ENCODE measurements at regions not wholly inside any gene's neighbourhood (a gene's known extent, or its start where the extent isn't known, plus 50 kb on each side); places are given as distances from the start of the nearest gene placed in this dataset.

DNA sequence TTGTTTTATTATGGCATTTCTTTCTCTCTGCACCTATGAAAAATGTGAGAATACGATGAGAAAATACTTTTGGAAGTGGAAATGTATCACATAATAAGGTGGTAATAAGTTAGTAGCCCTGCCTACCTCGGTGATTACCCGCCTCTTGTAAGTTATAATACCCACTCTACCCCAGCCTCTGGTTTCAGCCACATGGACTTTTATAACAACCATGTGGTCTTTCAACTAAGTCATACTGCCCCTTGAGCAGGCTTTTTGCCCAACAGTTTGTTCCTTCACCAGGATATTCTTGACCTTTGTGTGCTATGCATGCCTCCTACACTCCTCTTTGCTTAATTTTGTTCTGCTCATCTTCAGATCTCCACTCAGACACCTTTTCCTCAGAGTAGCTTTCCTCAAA lies 470.6 kb upstream of the ZWINT start:
- Histone ChIP-seq H3K27me3 (ENCODE audit: low read depth) (no peaks in the 10 kb centered on the region), H3K4me1 (no peaks in the 10 kb centered on the region), H3K9me3 (replicated peaks) (peaks cover 29% of the 10 kb centered on the region), H3K36me3 (no peaks in the 10 kb centered on the region), H3K4me3 (no peak overlapping the region), H3K27ac (replicated peaks) (no peak overlapping the region)
- intact Hi-C loops (cut with micrococcal nuclease) = no loop called here
- no peak for DNase-seq
- TF ChIP-seq, protein P1, sequence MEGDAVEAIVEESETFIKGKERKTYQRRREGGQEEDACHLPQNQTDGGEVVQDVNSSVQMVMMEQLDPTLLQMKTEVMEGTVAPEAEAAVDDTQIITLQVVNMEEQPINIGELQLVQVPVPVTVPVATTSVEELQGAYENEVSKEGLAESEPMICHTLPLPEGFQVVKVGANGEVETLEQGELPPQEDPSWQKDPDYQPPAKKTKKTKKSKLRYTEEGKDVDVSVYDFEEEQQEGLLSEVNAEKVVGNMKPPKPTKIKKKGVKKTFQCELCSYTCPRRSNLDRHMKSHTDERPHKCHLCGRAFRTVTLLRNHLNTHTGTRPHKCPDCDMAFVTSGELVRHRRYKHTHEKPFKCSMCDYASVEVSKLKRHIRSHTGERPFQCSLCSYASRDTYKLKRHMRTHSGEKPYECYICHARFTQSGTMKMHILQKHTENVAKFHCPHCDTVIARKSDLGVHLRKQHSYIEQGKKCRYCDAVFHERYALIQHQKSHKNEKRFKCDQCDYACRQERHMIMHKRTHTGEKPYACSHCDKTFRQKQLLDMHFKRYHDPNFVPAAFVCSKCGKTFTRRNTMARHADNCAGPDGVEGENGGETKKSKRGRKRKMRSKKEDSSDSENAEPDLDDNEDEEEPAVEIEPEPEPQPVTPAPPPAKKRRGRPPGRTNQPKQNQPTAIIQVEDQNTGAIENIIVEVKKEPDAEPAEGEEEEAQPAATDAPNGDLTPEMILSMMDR (IDR thresholded peaks at IDR 0.05; ENCODE audit: borderline replicate concordance) = no peak

DNA sequence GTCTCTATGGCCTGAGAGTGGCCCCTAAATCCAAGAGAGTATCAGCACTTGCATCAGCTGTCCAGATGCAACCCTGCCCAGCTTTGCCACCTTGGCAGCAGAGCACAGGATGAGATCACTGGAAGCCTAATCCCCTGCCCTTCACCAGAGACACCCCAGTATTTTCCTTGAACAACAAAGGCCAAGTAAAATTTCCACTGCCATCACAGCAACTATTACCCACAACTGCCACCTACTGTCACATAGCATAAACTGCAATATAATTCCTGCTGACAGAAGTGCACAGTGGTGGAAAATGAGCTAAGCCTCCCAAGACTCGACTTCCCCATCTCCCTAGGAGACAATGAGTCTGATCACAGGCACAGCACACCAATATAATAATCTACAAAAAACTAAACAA lies 462.8 kb upstream of the ZWINT start:
- Histone ChIP-seq H3K4me1 (no peaks in the 10 kb centered on the region), H3K9me3 (replicated peaks) (peaks cover 64% of the 10 kb centered on the region), H3K36me3 (no peaks in the 10 kb centered on the region), H3K4me3 (no peak overlapping the region), H3K27ac (replicated peaks) (no peak overlapping the region), H3K27me3 (ENCODE audit: low read depth) (no peaks in the 10 kb centered on the region)
- intact Hi-C loops (cut with micrococcal nuclease) = no loop called here
- no peak for DNase-seq
- TF ChIP-seq, protein P1 (IDR thresholded peaks at IDR 0.05; ENCODE audit: borderline replicate concordance) = no peak

DNA sequence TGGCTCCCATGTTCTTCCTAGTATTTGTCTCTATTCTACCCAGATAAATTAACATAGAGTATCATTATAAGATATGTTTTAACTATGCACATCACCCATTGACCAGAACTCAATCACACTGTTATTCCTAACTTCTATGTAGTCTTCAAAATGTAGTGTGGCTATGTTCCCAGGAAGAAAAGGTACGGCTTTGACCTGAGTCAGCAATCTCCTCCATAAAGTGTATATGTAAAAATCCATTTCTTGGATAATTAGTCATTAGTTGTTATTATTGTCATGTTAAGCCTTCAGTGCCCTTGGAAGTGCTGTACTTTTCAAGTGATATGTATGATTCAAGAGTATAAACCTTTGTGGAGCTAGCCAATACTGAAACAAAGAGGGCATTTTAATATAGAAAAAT lies 444.0 kb upstream of the ZWINT start:
- intact Hi-C loops (cut with micrococcal nuclease) = no loop called here
- no peaks in the 10 kb centered on the region for H3K27me3 ChIP-seq (ENCODE audit: low read depth)
- no peak overlapping the region for H3K4me3 ChIP-seq
- H3K9me3 ChIP-seq (replicated peaks) = no peaks in the 10 kb centered on the region
- H3K27ac ChIP-seq (replicated peaks) = no peak overlapping the region
- H3K36me3 ChIP-seq = no peaks in the 10 kb centered on the region
- DNase-seq = no peak
- TF ChIP-seq, protein P1 (IDR thresholded peaks at IDR 0.05; ENCODE audit: borderline replicate concordance) = no peak
- no peaks in the 10 kb centered on the region for H3K4me1 ChIP-seq

DNA sequence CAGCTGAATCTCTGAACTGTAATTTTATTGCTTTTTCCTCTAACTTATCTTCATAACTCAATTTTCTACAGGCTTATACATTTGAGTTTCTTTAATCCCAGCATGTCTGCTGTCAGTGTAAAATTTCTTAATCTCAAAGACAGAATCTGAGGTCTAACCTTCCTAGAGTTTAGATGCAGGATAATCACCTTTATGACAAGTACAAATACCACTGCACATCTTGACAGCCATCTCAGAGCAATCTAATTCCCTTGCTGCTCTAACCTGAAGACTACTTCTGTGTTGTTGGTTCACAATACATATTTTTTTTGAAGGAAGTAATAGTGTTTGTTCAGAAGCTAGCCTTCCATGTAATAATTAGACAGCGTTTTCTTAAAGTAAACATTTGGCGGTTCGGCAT lies 424.2 kb upstream of the ZWINT start:
- Histone ChIP-seq H3K4me3 (no peak overlapping the region), H3K9me3 (replicated peaks) (no peaks in the 10 kb centered on the region), H3K27me3 (ENCODE audit: low read depth) (no peaks in the 10 kb centered on the region), H3K4me1 (no peaks in the 10 kb centered on the region), H3K36me3 (no peaks in the 10 kb centered on the region), H3K27ac (replicated peaks) (no peak overlapping the region)
- TF ChIP-seq, protein P1 (IDR thresholded peaks at IDR 0.05; ENCODE audit: borderline replicate concordance) = no peak
- no peak for DNase-seq
- intact Hi-C loops (cut with micrococcal nuclease) = no loop called here

DNA sequence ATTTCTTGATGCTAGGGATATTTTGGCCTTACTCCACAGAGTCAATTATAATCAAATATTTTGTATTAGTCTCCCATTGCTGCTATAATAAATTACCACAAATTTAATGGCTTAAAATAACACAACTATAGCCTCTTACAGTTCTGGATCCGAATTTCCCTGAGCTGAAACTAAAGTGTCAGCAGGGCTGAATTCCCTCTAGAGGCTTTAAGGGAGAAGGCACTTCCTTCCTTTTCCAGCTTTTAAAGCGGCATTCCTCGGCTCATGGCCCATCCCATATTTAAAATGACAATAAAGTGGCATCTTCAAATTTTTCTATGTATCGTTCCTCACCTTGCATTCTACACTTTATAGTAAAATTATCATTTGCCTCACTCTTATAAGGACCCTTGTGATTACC lies 421.4 kb upstream of the ZWINT start:
- no peak for DNase-seq
- TF ChIP-seq, protein P1 (IDR thresholded peaks at IDR 0.05; ENCODE audit: borderline replicate concordance) = no peak
- H3K4me1 ChIP-seq = no peaks in the 10 kb centered on the region
- no peaks in the 10 kb centered on the region for H3K36me3 ChIP-seq
- no peaks in the 10 kb centered on the region for H3K27me3 ChIP-seq (ENCODE audit: low read depth)
- intact Hi-C loops (cut with micrococcal nuclease) = no loop called here
- H3K27ac ChIP-seq (replicated peaks) = no peak overlapping the region
- no peaks in the 10 kb centered on the region for H3K9me3 ChIP-seq (replicated peaks)
- no peak overlapping the region for H3K4me3 ChIP-seq

DNA sequence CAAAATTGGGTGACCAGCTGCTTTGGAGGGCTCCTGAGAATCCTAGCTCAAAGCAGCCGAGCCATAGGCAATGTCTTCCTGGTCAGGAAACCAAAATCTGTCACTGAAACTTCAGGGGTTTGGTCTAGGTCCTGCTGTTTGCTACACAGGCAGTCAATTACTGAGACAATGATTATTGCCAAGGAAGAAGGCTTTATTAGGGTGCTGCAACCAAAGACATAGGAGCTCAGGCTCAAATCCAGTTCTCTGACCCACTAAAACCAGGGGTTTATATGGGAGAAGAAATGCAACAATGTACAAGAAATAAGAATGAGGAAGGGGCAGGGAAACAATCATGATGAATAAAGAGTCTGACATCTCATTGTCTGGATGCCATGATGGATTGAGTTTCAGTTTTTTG lies 410.3 kb upstream of the ZWINT start:
- DNase-seq = no peak
- Histone ChIP-seq H3K9me3 (replicated peaks) (peaks cover 32% of the 10 kb centered on the region), H3K27ac (replicated peaks) (no peak overlapping the region), H3K4me1 (no peaks in the 10 kb centered on the region), H3K4me3 (no peak overlapping the region), H3K27me3 (ENCODE audit: low read depth) (no peaks in the 10 kb centered on the region), H3K36me3 (no peaks in the 10 kb centered on the region)
- TF ChIP-seq, protein P1 (IDR thresholded peaks at IDR 0.05; ENCODE audit: borderline replicate concordance) = no peak
- intact Hi-C loops (cut with micrococcal nuclease) = no loop called here

Measured in left ventricle myocardium inferior (tissue), 1 donor.